DMS53 (cell line): ENCODE measurements at regions not wholly inside any gene's neighbourhood (a gene's known extent, or its start where the extent isn't known, plus 50 kb on each side); places are given as distances from the start of the nearest gene placed in this dataset.
"Not testable (repeated sequence)": the region's sequence is repeated elsewhere in the genome, so short reads cannot be mapped to it uniquely, and the experiment has no call there.

Experiments
- DNase-seq: peaks from one replicate; lab custom pipeline; 2025; lab: John Stamatoyannopoulos, UW

DNA sequence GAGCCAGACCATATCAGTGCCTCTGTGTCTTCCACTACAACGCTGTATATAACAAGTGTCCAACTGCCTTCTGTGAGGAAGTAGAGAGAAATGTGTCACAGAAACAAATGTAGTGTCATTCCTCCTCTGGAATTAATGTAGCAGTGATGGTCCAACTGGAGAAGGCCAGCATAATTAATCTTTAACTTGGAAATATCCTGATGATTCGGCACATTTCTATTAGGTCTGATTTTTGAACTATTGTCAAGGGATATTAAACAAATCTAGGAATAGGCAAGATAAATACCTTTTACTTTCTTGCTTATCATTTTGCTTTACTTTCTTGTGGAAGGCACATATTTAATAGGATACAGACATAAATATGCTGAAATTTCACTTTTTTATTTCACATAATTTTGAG is 446.2 kb upstream of the ALCAM start:
- no peak for DNase-seq

DNA sequence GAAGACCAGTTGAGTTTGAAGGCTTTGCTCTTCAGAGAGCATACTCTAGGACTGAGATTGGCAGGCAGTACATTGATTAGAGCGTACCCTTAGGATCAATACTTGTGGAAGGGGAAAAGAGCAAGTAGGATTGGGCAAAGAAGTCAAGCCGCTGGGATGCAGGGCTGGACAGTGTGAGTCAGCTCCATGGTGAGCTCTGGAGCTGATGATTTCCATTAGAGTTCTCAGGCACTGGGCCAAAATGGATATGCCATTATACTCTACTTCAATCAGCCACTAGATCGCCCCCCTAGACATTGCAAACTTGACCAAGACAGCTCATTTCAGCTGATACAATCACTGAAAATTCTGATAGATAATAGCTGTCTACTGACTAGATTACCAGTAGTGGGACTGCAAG is 432.7 kb upstream of the ALCAM start:
- DNase-seq = no peak

DNA sequence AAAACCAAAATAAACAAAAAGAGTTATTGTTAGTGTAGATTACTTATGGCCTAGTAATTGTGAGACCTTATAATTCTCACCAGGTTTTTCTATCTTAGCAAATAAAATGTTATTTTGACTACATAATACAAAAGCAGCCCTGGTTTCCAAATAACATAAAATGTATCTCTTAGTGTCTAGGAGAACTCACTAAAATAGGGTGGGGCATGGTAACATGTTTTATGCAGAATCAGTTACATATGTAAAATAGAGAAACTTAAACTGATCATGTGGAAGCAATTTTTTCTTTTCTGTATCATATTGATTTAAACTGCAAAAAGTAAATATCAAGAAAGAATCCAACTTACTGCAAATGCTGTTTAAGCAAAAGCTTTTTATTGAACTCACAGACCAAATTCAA is 431.1 kb upstream of the ALCAM start:
- no peak for DNase-seq

DNA sequence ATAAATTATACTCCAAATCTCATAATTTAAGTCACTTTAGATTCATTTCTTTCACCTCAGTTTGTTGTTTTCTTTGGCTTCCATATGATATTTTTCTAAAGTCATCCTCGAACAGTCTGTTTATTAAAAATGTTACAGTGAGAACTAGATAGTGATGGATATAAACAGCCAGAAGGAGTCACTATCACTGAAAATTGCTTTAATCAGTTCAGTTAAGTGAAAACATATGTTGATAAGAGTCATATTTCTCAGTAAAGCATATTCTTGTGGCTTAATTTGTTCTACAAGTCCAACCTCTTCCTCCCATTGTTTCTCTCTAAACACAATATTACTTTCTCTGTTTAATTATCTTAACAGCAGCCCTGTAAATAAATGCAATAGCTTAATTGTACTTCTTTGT is 427.5 kb upstream of the ALCAM start:
- DNase-seq = no peak

DNA sequence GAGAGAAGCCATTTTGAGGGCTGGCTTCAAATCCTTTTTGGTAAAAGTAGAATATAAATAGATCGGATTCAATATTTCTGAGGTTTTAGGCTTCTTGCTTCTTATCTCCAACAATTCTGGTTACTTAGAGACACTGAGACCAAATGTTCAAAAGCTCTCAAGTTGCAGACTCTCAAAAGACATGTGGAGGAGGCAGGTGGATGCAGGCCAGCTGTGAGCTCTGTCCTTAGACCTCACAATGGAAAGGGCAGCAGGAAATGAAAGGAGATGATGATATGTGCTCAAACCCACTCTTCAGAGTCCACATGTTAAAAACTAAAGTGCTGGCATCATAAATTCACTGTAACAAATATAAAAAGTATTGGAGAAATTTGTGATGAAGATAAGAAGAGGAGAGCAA is 424.9 kb upstream of the ALCAM start:
- DNase-seq = peak; percentile 13

DNA sequence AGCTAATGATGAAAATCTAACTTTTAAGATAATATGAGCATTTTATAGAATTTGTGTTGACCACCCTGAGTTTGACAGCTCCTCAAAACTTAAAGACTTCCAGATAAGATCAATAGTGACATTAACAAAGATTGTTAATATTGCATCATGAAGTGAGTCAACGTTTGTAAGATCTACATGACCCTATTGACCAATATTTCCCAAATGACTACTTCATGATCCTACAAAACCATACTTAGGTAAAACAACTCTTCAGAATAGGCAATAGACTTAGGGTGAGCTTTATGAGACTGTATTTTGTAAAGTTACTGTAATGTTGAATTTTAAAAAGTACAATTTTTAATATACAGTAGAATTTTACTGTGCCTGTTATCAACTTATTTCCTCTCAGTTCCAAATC is 422.7 kb upstream of the ALCAM start:
- no peak for DNase-seq

DNA sequence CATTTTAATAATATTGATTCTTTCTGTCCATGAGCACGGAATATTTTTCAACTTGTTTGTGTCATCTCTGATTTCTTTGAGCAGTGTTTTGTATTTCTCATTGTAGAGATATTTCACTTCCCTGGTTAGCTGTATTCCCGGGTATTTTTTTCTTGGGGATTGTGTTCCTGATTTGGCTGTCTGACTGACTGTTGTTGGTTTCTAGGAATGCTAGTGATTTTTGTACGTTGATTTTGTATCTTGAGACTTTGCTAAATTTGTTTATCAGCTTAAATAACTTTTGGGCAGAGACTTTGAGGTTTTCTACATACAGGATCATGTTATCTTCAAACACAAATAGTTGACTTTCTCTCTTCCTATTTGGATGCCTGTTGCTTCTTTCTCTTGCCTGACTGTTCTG is 418.8 kb upstream of the ALCAM start:
- no peak for DNase-seq

DNA sequence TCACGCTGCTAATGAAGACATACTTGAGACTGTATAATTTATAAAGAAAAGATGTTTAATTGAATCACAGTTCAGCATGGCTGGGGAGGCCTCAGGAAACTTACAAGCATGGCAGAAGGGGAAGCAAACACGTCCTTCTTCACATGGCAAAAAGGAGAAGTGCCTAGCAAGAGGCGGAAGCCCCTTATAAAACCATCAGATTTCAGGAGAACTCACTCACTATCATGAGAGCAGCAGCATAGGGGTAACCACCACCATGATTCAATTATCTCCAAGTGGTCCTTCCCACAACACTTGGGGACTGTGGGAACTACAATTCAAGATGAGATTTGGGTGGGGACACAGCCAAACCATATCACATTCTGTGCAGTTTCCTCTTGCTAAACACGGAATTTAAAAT is 416.9 kb upstream of the ALCAM start:
- not testable (repeated sequence) for DNase-seq

DNA sequence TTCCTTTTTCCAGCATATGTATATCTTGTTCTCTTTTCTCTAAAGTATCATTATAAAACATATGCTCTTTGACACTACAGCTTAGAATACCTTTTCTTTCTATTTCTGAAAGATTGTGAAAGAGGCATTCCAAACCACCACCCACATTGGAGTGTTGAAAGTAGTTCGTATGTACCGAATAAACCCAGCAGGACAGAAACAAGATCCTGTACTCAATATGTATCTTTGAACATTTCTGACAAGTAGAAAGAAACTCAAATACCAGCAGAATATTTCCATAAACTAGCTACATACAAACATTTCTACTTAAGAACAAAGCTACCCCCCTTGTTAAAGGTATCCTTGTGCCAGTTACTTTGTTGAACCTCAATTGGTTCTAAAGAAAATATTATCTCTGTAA is 415.3 kb upstream of the ALCAM start:
- no peak for DNase-seq

DNA sequence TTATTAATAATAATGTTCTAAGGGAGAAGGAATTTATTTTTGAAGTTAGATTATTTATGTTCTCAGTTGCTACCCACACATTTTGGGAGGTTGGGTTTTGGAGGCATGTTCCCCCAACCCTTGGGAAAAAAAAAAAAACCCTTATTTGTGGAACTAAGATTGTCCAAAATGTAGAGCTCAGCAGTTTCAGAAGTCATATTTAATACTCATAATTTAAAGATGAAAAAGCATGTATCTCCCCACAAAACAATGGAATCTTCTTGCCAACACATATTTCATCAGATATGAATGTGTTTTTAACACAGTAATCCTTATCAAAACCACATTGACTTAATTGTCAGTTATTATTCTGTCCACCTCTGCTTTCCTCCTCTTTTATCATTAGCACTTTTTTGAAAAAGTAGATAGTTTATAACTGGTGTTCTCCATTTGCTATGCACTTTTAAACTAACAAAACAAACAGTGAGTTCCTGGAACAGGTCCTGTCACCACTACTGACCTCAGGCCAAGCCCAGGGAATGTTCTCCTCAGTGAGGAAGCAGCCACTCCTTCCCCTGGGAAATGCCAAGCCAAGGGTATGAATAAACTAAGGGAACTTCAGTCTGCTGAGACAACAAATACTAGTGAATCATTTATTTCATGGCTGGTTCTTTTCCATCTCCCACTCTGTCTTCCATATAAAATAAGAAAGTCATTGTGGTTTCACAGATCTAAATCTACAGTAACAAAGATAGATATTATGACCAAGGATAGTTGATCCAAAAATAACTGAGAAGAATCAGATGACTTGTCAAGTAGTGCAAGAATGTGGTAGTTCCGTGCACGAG is 414.4 kb upstream of the ALCAM start:
- DNase-seq = no peak

DNA sequence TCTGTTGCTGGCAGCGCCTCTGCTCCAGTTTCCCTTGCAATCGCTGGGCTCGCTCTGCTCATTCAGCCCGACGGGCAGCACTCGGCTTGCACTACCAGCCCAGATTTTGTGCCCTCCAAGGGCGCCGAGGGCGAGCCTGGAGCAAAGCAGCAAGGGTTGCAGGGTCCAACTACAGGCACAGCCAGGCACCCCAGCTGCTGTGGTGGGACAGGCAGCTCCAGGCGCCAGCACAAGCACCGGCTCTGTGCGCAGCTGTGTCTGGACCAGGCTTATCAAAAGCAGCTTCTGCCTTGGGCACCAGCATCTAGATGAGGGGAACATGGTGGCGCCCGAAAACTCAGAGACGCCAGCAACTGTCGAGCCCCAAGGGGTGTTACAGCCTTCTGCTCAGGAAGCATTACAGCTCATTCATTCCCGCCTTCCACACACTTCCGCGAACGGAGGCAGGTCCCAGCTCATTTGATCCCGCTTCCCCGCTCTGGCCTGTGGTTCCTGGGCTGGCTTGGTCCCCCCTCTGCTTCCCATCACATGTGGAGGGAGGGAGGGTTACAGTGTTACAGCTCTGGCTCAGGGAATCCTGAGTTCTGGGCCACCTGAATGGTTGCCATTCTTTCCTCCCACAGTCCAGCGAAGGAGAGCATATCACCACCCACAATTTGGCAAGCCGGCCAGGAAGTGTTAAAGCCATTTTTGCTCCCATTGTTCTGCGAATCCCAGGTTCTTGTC is 409.9 kb upstream of the ALCAM start:
- DNase-seq = no peak

DNA sequence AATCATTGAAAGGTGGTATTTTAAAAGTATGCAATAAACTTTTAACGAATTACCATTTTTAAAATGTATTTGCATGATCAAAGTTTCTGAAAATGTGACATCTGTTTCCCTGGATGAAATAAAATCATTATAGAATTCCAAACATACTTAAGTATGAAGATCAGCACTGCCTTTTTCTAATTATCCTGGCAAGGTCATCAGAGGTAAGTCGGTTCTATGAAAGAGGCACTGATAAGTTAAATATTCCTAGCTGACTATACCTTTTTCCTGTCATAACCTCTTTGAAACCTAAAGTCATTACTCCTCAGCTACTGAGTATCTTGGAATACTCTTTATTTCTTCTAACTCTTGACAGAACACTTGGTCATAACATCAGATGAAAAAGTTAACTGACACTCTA is 406.1 kb upstream of the ALCAM start:
- DNase-seq = no peak

DNA sequence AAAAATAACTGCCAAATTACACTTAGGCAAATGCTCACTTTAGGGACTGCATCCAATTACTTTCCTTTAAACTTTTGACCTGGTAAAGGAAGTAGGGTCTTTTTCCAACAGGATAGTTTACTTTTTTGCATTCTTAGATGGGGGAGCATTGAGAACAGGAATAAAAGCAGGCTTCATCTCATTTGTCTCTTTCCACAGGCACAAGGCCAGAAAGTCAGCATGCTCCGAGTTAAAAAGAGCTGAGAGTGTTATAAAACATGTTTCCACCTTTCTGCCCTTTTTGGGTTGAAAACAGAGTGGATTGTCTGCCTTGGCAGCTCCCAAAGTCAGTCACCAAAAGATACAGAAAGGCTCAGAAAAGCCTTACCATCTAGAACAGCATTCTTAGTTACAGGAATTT is 404.9 kb upstream of the ALCAM start:
- no peak for DNase-seq

DNA sequence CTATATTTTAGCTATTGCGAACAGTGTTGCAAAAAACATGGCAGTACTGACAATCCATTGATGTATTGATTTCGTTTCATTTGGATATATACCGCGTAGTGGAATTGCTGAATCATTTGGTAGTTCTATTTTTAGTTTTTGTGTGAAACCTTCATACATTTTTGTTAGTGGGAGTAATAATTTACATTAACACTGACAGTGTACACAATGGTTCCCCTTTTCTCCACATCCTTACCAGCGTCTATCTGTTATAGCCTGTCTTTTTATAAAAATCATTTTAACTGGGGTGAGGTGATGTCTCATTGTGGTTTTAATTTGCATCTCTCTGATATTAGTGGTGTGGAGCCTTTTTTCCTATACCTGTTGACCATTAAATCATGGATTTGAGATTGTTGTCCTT is 392.4 kb upstream of the ALCAM start:
- no peak for DNase-seq

DNA sequence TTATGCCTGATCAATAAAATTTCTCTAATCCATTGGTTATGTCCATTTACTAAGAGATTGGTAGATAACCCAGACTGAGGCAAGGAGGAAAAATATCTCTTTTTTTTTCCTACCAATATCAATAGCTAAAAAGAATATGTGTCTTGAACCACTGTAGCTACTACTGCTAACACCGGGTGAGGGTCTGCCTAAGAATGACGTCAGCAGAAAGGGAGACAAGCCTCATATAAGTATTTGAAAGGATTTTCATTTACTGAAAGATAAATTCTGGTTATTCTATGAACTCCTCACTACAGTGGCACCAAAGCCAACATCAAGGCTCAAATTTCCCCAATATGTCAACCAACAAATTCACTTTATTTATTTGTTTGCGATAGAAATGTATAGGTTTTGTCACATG is 389.0 kb upstream of the ALCAM start:
- DNase-seq = no peak

DNA sequence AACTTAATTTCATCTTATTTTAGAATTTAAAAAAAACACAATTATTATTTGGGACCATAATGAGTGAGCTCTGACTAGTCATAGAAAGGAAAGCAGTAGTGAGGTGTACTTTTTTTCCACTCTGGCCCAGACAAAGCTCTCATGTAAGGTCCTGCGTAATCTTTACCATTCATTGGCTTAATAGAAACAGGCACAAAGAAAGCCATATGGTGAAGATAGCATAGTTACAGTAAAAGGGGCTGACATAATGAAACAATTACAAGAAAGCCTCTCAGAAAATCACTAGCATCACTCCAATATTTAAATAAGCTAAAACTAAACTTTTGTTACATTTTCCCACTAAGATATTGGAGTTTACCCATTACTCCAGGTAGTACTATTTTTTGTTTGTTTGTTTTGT is 384.6 kb upstream of the ALCAM start:
- DNase-seq = no peak

DNA sequence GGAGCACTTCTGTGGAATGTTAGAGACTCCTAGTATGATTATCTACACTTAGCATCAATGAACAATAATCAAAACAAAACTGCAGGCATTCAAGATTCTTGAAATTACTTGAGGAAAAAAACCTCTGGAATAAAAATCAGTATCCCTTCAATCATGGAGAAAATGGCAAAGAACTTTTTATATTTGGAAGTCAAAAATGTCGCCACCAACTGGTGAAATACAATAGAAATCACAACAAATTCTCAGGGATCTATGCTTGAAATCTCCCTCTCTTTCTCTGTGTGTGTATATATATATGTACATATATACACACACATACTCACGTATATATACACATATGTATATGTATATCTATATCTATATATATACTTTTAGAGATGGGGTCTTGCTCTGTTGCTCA is 378.9 kb upstream of the ALCAM start:
- DNase-seq = peak; percentile 9

DNA sequence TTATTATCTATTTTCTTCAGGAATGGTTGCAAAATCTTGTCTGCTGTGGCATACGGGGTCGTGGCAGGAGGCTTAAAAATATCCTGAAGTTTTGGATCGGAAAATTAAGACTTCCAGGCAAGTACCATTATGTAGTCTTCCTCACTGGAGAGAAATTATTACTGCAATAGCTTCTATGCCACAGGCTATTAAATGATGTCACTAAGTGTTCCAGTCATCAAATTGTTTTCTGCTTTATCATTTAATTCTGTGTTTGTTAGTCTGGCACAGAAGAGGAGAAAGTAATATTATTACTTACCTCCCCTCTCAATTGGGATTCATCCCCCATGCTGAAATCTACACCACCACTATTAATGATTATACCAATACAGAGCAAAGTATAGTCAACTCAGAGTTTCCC is 378.2 kb upstream of the ALCAM start:
- DNase-seq = no peak

DNA sequence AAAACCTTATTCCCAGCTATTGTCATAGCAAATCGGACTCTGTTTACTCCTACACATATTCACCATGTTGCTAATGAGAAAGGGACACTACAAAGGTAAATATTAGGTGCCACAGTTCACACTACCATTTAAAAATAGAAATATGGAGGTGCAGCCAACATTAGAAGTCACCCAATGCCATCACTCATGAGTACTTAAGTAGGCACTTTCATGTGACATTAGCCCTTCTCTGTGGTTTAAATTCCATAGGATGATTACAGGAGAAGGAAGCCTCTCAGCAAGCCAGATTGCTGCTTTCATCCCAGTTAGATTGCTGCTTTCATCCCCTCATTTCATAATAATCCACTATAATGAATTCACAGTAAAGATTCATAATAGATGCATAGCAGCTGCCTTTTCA is 376.8 kb upstream of the ALCAM start:
- DNase-seq = no peak

DNA sequence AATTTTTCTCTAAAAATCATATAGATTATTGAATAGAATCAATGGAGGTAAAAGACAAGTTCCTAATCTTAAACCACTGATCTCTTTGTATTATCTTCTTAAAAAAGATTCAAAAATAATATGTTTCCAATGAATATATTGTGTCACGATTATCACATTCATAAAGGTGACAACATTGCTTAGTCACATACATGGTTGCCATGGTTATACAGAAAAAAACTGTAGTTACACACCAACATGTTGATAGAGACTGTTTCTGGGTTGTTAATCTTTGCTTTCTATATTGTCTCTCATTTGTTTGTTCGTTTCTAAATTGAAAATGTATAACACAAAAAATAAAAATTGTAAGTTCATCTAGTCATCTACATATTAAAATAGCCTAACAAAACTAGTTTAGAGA is 376.0 kb upstream of the ALCAM start:
- DNase-seq = peak; percentile 43

DNA sequence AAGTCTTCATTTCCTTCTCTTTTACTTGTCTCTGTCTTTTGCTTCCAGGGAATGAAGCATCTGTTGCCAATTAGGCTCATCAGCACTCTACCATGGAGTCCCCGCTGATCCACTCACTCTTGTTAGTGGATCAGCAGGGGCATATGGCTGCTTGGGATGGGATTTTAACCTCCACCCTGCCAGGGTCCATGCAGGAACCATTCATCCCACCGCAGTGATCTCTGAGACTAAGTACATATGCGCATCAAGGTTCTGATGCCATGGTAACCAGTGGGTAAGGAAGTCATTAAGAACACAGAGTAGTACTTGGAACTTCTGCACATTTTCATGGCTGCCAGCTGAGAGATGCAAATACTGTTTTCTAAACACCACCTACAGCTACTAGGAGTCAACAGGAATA is 374.0 kb upstream of the ALCAM start:
- DNase-seq = no peak

DNA sequence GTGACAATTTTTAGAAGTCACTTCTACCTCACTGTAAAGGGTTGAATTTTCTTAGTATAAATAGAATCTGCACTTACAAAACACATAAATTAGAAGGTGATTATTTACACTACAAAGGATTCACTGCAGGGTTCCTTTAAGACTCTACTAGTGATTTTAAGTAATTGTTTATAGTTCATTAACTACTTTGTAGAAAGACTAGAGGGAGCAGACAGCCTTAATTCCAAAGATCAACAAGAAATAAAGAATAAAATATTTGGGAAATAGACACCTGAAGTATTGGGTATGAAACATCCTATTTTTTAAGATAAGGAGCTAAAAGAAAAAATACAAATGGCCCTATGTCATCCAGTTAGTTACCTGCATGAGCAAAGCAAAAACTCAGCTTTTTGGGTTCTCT is 360.5 kb upstream of the ALCAM start:
- no peak for DNase-seq

DNA sequence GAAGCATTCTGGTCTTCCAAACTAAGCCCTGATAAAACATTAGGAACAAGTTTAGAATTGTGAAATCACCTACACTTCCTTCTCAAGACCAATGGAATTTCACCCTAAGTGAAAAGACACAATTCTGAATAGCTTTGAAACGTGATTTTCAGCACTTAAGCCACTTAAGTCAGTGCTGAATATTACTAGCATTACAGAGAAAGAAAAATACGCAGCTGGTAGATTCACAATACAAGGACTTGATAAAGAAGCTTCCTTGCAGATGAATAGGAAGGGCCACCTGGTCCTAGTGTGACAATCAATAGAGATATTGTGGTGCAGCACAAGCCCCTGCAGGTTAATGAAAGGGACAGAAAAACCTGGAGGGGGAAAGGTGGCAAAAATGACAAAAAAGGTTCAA is 353.1 kb upstream of the ALCAM start:
- DNase-seq = no peak

DNA sequence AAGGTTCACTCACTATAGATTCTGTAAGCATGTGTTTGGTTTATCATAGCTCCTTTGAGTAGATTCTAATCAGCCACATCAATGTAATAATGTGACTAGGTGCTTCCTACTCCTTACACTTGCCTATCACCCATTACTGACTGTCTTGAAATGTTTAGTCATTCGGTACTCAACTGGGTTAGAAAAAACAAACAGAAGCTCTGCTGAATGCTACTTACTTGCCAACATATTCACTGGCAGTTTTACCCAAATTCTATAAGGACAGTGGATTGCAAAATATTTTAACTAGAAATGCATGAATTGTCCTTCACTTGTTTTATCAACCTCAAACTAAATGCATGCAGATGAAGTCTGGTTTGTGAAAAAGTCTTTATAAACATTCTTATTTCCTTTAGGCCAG is 352.1 kb upstream of the ALCAM start:
- no peak for DNase-seq
